NCI-H1694 treated with DMSO at 0.1 percent for 48 hours (cell line): ENCODE measurements at regions not wholly inside any gene's neighbourhood (a gene's known extent, or its start where the extent isn't known, plus 50 kb on each side); places are given as distances from the start of the nearest gene placed in this dataset.

Experiments used
- DNase-seq: peaks from one replicate; lab custom pipeline; 2025; lab: John Stamatoyannopoulos, UW

DNA sequence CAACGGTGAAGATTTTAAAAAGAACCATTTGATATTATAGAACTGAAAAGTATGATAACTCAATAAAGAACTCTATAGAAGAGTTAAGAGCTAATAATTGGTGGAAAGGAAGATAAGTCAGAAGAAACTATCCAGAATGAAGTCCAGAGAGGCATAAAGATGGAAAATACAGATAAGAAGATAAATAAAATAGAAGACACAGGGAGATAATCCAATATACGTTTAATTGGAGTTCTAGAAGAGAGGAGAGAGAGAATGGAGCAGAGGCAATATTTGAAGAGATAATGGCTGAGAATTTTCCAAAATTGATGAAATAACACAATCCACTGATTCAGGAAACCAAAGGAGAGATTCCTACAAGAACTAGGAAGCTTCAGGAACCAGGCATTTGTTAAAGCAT, 49.8 kb upstream of the EPHB3 start:
- no peak for DNase-seq
